ENCODE measurements at regions not wholly inside any gene's neighbourhood (a gene's known extent, or its start where the extent isn't known, plus 50 kb on each side); places are given as distances from the start of the nearest gene placed in this dataset.

DNA sequence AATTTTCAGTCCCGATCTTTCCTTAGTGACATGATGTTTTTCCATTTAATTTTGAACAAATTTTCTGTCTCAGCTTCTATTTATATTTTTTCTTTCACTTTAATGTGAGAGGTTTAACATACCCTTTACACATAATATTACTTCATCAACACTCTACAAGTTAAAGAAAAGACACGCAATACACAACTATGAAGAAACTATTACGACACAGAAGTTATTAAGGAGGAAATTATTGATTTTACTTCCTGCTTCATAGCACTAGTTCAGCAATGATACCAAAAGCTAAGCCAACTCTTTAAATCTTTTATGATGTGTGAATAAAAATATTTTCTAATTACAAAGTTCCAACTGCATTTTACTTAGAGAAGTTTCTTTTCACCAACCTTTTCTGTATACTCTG is 432.3 kb upstream of the DAB2 start:
- TF ChIP-seq, protein P1, sequence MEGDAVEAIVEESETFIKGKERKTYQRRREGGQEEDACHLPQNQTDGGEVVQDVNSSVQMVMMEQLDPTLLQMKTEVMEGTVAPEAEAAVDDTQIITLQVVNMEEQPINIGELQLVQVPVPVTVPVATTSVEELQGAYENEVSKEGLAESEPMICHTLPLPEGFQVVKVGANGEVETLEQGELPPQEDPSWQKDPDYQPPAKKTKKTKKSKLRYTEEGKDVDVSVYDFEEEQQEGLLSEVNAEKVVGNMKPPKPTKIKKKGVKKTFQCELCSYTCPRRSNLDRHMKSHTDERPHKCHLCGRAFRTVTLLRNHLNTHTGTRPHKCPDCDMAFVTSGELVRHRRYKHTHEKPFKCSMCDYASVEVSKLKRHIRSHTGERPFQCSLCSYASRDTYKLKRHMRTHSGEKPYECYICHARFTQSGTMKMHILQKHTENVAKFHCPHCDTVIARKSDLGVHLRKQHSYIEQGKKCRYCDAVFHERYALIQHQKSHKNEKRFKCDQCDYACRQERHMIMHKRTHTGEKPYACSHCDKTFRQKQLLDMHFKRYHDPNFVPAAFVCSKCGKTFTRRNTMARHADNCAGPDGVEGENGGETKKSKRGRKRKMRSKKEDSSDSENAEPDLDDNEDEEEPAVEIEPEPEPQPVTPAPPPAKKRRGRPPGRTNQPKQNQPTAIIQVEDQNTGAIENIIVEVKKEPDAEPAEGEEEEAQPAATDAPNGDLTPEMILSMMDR (IDR thresholded peaks at IDR 0.05): no peak
- Histone ChIP-seq H3K27me3 (no peaks in the 10 kb centered on the region), H3K27ac (no peak overlapping the region), H3K4me3 (no peak overlapping the region), H3K36me3 (no peaks in the 10 kb centered on the region), H3K4me1 (no peaks in the 10 kb centered on the region), H3K9me3 (no peaks in the 10 kb centered on the region)
- no peak for DNase-seq (ENCODE audit: low spot score)

DNA sequence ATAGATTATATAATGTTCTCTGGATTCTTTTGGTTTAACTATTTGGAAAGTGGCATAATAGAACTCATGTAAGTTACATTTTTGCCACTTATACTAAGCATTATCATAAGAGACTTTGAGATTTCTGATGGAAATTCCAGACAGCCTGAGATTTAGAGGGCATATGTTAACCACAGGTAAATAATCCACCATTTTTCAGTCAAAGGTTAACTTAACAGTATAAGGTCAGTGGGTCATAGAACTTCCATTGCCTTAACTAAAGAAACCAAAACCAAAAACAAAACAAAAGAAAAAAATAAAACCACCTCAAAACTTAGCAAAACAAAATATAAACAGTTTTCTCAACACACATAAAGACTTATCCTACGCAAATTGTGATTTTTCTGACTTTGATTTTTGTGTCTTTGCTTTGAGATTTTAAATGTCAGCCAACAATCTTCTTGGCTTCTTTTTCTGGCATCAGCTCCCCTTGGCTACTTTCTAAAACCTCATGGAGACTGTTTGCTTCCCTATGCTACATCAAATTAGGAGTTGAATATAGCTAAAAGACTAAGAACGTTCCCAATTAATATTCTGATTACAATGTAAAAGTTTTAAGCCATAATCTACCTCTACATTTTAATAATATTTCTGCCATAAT is 430.1 kb upstream of the DAB2 start:
- TF ChIP-seq, protein P1 (IDR thresholded peaks at IDR 0.05): no peak
- H3K9me3 ChIP-seq: no peaks in the 10 kb centered on the region
- no peaks in the 10 kb centered on the region for H3K36me3 ChIP-seq
- no peaks in the 10 kb centered on the region for H3K27me3 ChIP-seq
- H3K27ac ChIP-seq: no peak overlapping the region
- no peak overlapping the region for H3K4me3 ChIP-seq
- H3K4me1 ChIP-seq: no peaks in the 10 kb centered on the region
- no peak for DNase-seq (ENCODE audit: low spot score)

DNA sequence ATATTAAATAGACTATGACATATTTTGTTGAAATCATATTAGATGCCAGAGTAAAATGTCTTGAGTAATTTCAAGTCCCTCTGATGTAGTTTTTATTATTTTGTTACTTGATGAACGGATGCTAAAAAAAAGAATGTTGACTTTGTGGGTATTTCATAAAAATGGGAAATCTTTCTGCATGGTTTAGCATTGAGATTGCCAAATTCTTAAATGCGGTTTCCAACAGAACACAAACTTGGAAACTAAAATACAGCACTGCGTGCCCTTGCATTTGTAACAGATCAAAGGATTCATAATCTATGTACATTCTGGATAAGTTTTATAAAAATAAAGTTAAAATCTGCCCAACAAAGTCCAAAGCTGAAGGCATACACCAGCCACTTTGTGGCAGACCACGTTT is 425.5 kb upstream of the DAB2 start:
- Histone ChIP-seq H3K9me3 (no peaks in the 10 kb centered on the region), H3K27me3 (no peaks in the 10 kb centered on the region), H3K4me1 (no peaks in the 10 kb centered on the region), H3K4me3 (no peak overlapping the region), H3K36me3 (no peaks in the 10 kb centered on the region), H3K27ac (no peak overlapping the region)
- no peak for DNase-seq (ENCODE audit: low spot score)
- TF ChIP-seq, protein P1 (IDR thresholded peaks at IDR 0.05): no peak

DNA sequence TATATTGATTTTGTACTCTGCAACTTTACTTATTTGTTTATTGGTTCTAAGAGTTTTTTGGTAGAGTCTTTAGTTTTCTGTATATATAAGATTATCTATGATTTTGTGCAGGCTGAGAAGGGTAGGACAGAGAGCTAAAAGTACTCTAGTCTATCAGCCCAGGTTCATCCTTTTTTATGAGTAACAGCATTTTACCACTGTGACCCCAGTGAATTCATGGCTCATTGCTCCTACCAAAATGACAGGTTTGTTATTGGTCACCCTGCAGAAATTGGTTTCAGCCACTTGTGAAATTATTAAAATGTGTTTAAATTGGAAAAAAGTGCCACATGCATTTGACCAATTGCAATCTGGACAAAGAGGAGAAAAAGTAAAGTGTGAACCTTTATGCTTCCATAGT is 421.4 kb upstream of the DAB2 start:
- no peak for DNase-seq (ENCODE audit: low spot score)
- TF ChIP-seq, protein P1 (IDR thresholded peaks at IDR 0.05): no peak
- no peaks in the 10 kb centered on the region for H3K36me3 ChIP-seq
- H3K27ac ChIP-seq: no peak overlapping the region
- H3K9me3 ChIP-seq: no peaks in the 10 kb centered on the region
- no peaks in the 10 kb centered on the region for H3K27me3 ChIP-seq
- H3K4me3 ChIP-seq: no peak overlapping the region
- no peaks in the 10 kb centered on the region for H3K4me1 ChIP-seq

DNA sequence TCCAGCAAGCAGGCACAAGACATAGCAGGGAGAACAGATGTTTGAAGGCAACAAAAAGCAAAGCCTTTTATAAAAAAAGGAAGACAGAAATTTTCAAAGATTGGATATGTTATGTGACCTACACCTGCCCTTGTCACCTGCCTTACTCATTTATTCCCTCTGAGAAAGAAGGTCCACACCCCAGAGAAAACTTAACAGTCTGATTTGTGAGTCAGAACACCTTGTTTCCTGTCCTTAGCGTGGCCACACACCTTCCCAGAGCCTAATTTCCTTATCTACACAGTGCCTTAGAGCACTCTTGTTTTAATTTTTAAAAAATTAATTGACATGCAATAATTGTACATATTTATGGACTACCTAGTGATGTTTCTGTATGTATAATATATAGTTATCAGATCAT is 419.0 kb upstream of the DAB2 start:
- Histone ChIP-seq H3K27ac (no peak overlapping the region), H3K4me3 (no peak overlapping the region), H3K4me1 (no peaks in the 10 kb centered on the region), H3K36me3 (no peaks in the 10 kb centered on the region), H3K27me3 (no peaks in the 10 kb centered on the region), H3K9me3 (peaks cover 0 to 15% of the 10 kb centered on the region in 2 donors)
- TF ChIP-seq, protein P1 (IDR thresholded peaks at IDR 0.05): no peak
- no peak for DNase-seq (ENCODE audit: low spot score)

DNA sequence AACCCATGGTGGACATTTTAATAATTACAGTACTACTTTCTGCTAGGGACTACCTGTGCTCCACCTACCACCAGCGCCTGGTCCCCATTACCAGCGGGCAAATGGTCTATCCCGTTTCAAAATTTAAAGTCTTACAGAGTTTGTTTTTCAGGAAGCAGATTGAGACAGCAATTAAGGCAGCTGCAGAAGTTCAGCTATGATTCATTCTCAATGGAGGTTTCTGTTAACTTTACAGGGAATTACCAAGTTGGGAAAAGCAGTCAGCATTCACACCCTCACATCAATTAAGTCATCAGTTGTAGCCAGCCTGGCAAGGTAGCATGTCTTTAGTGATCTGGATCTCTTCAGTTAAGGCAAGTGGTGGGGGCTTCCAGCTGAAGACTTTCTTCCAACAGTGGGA is 410.6 kb upstream of the DAB2 start:
- no peaks in the 10 kb centered on the region for H3K4me1 ChIP-seq
- H3K36me3 ChIP-seq: no peaks in the 10 kb centered on the region
- H3K27ac ChIP-seq: no peak overlapping the region
- H3K4me3 ChIP-seq: no peak overlapping the region
- no peak for DNase-seq (ENCODE audit: low spot score)
- TF ChIP-seq, protein P1 (IDR thresholded peaks at IDR 0.05): no peak
- H3K9me3 ChIP-seq: peaks cover 0 to 20% of the 10 kb centered on the region in 2 donors
- H3K27me3 ChIP-seq: no peaks in the 10 kb centered on the region

Data from right atrium auricular region (tissue), 2 donors.